Effector memory CD4-positive, alpha-beta T cell (primary cell): ENCODE measurements at regions not wholly inside any gene's neighbourhood (a gene's known extent, or its start where the extent isn't known, plus 50 kb on each side); places are given as distances from the start of the nearest gene placed in this dataset.

ENCODE experiments used
- DNase-seq, 3 donors: peaks; one replicate each; pipeline ENCODE4 v3.0.0-alpha.2; 2020
- H3K27ac ChIP-seq: 2 replicates; pipeline ENCODE4 v1.7.0; 2013; ENCODE audit warnings: mild to moderate bottlenecking, low read length, moderate library complexity; ENCODE audit not compliant: insufficient read depth, poor library complexity, severe bottlenecking
- H3K27me3 ChIP-seq: replicated peaks from 2 replicates; pipeline ENCODE4 v1.7.0; 2013; ENCODE audit warnings: mild to moderate bottlenecking, low read length; ENCODE audit not compliant: insufficient read depth, control insufficient read depth, poor library complexity, severe bottlenecking
- H3K36me3 ChIP-seq: 2 replicates; pipeline ENCODE4 v1.7.0; 2013; ENCODE audit warnings: mild to moderate bottlenecking, low read length, moderate library complexity; ENCODE audit not compliant: control insufficient read depth, insufficient read depth
- H3K4me1 ChIP-seq: 2 replicates; pipeline ENCODE4 v1.7.0; 2013; ENCODE audit warnings: low read length, mild to moderate bottlenecking; ENCODE audit not compliant: control insufficient read depth, insufficient read depth, poor library complexity, severe bottlenecking
- H3K4me3 ChIP-seq: 2 replicates; pipeline ENCODE4 v1.7.0; 2013; ENCODE audit warnings: low read length, low read depth, mild to moderate bottlenecking; ENCODE audit not compliant: insufficient read depth, poor library complexity, severe bottlenecking
- H3K9me3 ChIP-seq: 2 replicates; pipeline ENCODE4 v1.7.0; 2013; ENCODE audit warnings: mild to moderate bottlenecking, low read length, moderate library complexity; ENCODE audit not compliant: control insufficient read depth

GRCh38 chr6:23173234-23173633, 603.9 kb downstream of the HDGFL1 start:
- Histone ChIP-seq H3K27me3 (no peaks in the 10 kb centered on the region), H3K9me3 (no peaks in the 10 kb centered on the region), H3K36me3 (no peaks in the 10 kb centered on the region), H3K4me3 (no peak overlapping the region), H3K27ac (no peak overlapping the region), H3K4me1 (no peaks in the 10 kb centered on the region)
- DNase-seq: no peak

- Histone ChIP-seq H3K4me1 (no peaks in the 10 kb centered on the region), H3K4me3 (no peak overlapping the region), H3K27ac (no peak overlapping the region), H3K36me3 (no peaks in the 10 kb centered on the region), H3K9me3 (no peaks in the 10 kb centered on the region), H3K27me3 (no peaks in the 10 kb centered on the region)
- no peak for DNase-seq
These were observed 605.5 kb downstream of the HDGFL1 start for GRCh38 chr6:23174781-23175361.

- Histone ChIP-seq H3K4me3 (no peak overlapping the region), H3K4me1 (no peaks in the 10 kb centered on the region), H3K27me3 (no peaks in the 10 kb centered on the region), H3K36me3 (no peaks in the 10 kb centered on the region), H3K27ac (no peak overlapping the region), H3K9me3 (no peaks in the 10 kb centered on the region)
- DNase-seq: no peak
These were observed 606.0 kb downstream of the HDGFL1 start for GRCh38 chr6:23175391-23175790.

- Histone ChIP-seq H3K27me3 (no peaks in the 10 kb centered on the region), H3K27ac (no peak overlapping the region), H3K36me3 (no peaks in the 10 kb centered on the region), H3K4me3 (no peak overlapping the region), H3K9me3 (no peaks in the 10 kb centered on the region), H3K4me1 (no peaks in the 10 kb centered on the region)
- no peak for DNase-seq
These were observed 607.1 kb downstream of the HDGFL1 start for GRCh38 chr6:23176471-23176870.

- Histone ChIP-seq H3K4me3 (no peak overlapping the region), H3K27me3 (no peaks in the 10 kb centered on the region), H3K27ac (no peak overlapping the region), H3K36me3 (no peaks in the 10 kb centered on the region), H3K9me3 (no peaks in the 10 kb centered on the region), H3K4me1 (no peaks in the 10 kb centered on the region)
- DNase-seq: no peak
These were observed 607.5 kb downstream of the HDGFL1 start for GRCh38 chr6:23176883-23177282.

- H3K36me3 ChIP-seq: no peaks in the 10 kb centered on the region
- no peaks in the 10 kb centered on the region for H3K27me3 ChIP-seq
- H3K27ac ChIP-seq: no peak overlapping the region
- no peaks in the 10 kb centered on the region for H3K9me3 ChIP-seq
- DNase-seq: no peak
- no peak overlapping the region for H3K4me3 ChIP-seq
- no peaks in the 10 kb centered on the region for H3K4me1 ChIP-seq
These were observed 608.4 kb downstream of the HDGFL1 start for GRCh38 chr6:23177806-23178205.

- Histone ChIP-seq H3K27ac (no peak overlapping the region), H3K4me1 (no peaks in the 10 kb centered on the region), H3K36me3 (no peaks in the 10 kb centered on the region), H3K27me3 (no peaks in the 10 kb centered on the region), H3K9me3 (no peaks in the 10 kb centered on the region), H3K4me3 (no peak overlapping the region)
- DNase-seq: no peak
These were observed 610.6 kb downstream of the HDGFL1 start for GRCh38 chr6:23179994-23180393.

GRCh38 chr6:23180504-23181293, 611.3 kb downstream of the HDGFL1 start:
- no peaks in the 10 kb centered on the region for H3K36me3 ChIP-seq
- H3K27ac ChIP-seq: no peak overlapping the region
- H3K9me3 ChIP-seq: no peaks in the 10 kb centered on the region
- no peaks in the 10 kb centered on the region for H3K4me1 ChIP-seq
- no peak overlapping the region for H3K4me3 ChIP-seq
- no peak for DNase-seq
- no peaks in the 10 kb centered on the region for H3K27me3 ChIP-seq

GRCh38 chr6:23181356-23182110, 612.2 kb downstream of the HDGFL1 start:
- DNase-seq: no peak
- Histone ChIP-seq H3K27ac (no peak overlapping the region), H3K27me3 (no peaks in the 10 kb centered on the region), H3K4me1 (no peaks in the 10 kb centered on the region), H3K4me3 (no peak overlapping the region), H3K9me3 (no peaks in the 10 kb centered on the region), H3K36me3 (no peaks in the 10 kb centered on the region)

GRCh38 chr6:23183846-23184245, 614.5 kb downstream of the HDGFL1 start:
- Histone ChIP-seq H3K27ac (no peak overlapping the region), H3K36me3 (no peaks in the 10 kb centered on the region), H3K4me3 (no peak overlapping the region), H3K9me3 (no peaks in the 10 kb centered on the region), H3K4me1 (no peaks in the 10 kb centered on the region), H3K27me3 (no peaks in the 10 kb centered on the region)
- DNase-seq: no peak
